Endometrium (tissue), 2 donors: ENCODE measurements at regions not wholly inside any gene's neighbourhood (a gene's known extent, or its start where the extent isn't known, plus 50 kb on each side); places are given as distances from the start of the nearest gene placed in this dataset.

Source experiments
- FAIRE-seq: peaks from 2 replicates; lab custom pipeline; 2012; peaks lifted over from hg19 to GRCh38; lab: Jason Lieb, UNC
- donor health status: control.
- donor health status: control.

- FAIRE-seq = no peak
Measured at GRCh38 chr14:76974365-76974764, 54.1 kb downstream of the IRF2BPL start.

GRCh38 chr14:76971549-76971948 is 57.0 kb downstream of the IRF2BPL start:
- no peak for FAIRE-seq

- no peak for FAIRE-seq
Measured at GRCh38 chr14:76968621-76969063, 59.9 kb downstream of the IRF2BPL start.

GRCh38 chr14:76967788-76968187 is 60.7 kb downstream of the IRF2BPL start:
- FAIRE-seq = no peak

GRCh38 chr14:76965232-76965631 is 63.3 kb downstream of the IRF2BPL start:
- FAIRE-seq = no peak

- FAIRE-seq = no peak
Measured at GRCh38 chr14:76964695-76965094, 63.8 kb downstream of the IRF2BPL start.

DNA sequence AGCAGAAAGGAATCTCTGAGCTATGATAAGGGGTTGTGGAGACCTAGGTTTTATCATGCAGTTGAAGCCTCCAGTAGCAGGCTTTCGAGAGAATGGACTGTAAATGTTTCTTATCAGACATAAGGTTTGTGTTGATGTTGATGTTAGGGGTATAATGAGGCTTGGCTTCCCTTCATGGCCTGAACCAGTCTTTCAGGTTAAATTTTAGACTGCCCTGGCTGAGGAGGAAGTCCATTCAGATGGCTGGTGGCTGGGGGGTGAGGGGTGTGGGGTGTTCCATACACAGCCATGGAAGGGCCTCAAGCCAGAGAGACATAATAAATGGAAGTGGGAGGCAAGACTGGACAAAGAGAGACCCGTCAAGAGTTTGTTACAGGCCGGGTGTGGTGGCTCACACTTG is 65.1 kb downstream of the IRF2BPL start:
- no peak for FAIRE-seq

DNA sequence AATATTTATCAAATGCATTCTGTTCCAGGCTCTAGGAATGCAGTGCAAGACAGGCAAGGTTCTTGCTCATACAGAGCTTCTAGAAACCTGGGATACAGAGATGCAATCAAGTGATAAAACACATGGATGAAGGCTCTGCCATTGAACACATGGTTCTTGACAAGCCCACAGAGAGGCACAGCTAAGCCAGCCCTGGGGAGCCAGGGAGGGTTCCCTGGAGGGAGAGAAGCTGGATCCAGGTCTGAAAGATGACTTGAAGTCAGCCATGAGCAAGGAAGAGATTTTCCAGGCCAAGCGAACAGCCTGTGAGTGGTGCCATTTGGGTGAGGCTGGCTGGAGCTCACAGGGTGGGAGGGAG is 66.2 kb downstream of the IRF2BPL start:
- FAIRE-seq = no peak

- FAIRE-seq = no peak
Measured at GRCh38 chr14:76961631-76962302, 66.7 kb downstream of the IRF2BPL start.

DNA sequence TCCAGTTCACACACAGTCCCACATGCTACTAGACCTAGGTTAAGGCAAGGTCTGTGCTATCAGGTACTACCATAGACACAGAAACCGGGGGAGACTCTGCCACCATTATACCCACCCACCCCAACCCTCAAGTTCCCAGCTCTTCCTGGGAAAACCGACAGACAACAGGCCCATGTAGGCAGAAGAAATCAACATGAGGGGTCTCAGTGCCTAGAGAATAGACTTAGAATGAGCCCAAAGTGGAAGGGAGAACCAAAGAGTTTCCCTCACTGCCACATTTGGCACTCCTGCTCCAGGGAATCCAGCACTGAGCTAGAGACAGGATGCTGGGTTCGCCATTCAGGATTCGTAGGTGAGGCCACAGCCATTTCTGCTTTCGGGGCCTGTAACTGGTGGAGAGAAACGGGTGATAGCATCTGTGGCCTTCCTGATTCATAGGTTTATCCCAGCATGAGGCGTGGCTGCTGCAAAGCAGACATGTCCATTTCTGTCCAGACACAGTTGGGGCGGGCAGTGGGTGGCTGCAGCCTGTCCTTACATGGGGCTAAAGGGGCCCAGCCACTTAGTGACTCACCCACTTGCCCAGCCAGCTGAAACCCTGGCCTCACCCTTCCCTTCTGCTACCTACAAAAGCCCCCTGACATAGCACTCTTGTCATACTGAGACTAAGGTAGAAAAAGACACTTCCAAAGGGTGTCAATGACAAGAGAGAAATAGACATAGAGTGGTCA is 69.4 kb downstream of the IRF2BPL start:
- no peak for FAIRE-seq

DNA sequence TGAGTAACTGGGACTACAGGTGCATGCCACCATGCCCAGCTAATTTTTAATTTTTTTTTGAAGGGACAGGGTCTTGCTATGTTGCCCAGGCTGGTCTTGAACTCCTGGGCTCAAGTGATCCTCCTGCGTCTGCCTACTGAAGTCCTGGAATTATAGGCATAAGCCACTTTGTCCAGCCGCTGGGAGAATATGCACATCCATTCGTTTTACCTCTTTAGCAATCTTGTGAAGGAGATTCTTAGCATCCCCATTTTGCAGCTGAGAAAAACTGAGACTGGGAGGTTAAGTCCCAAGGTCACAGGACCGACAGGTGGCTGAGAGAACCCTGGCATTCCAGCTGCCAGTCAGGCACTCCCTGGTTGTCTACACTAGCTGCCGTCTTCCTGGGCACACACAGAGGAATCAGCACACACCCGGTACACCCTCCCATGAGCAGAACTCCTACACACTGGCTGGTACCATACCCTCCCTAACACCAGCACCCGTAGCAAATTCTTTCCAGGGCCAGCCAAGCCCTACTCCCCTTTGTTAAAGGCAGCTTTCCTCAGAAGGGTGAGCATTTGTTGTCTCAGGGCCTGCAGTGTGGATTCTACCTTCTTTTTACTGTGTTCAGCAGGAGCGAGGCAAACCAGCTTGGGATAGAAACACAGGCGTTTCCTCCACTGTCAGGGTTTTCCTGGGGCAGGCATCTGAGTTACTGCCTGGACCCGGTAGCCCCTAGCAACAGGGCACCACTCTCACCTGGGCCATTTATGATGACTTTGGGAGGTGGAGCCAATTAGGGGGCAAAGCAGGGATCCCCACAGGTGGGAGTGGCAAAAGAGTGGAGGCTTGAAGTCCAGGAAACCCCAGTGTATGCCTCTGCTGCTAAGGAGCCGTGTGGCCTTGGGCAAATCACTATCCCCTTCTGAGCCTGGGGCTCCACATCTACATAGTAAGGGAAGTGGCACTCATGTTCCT is 70.2 kb downstream of the IRF2BPL start:
- no peak for FAIRE-seq

- no peak for FAIRE-seq
Measured at GRCh38 chr14:76957224-76957891, 71.2 kb downstream of the IRF2BPL start.

DNA sequence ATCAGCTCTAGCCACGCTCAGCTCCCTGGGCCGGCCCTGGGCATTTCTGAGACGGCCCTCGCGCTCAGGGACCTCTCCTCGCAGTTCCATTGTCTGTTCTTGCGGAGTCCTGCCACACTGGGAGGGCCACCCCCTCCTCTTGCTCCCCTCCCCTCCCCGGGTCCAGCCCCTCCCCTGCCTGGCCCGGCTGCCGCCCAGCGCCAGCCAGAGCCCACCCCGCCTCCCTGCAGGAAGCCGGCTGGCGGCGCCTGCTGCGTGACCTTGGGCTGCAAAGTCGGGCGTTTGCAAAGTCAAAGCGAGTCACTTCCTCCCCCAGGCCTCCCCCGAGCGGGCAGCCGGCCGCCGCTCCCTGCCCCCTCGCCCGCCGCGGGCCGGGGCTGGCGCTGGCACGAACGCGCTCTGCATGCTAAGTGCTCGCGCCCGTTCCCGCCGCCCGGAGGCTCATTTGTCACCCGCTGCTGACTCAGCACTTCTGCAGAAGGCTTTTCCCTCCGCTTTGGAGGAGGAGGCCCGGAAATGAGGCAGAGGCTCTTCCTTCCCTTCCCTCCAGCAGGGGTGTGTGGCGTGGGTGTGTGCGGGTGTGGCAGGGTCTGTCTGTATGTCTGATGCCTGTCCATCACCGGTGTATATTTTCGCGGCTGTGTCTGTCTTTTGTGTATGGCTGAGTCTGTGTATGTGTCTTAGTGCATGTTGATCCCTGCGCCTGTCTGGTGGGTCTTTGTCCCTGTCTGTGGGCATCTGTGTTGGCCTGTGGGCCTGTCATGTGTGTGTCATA is 72.0 kb downstream of the IRF2BPL start:
- no peak for FAIRE-seq

DNA sequence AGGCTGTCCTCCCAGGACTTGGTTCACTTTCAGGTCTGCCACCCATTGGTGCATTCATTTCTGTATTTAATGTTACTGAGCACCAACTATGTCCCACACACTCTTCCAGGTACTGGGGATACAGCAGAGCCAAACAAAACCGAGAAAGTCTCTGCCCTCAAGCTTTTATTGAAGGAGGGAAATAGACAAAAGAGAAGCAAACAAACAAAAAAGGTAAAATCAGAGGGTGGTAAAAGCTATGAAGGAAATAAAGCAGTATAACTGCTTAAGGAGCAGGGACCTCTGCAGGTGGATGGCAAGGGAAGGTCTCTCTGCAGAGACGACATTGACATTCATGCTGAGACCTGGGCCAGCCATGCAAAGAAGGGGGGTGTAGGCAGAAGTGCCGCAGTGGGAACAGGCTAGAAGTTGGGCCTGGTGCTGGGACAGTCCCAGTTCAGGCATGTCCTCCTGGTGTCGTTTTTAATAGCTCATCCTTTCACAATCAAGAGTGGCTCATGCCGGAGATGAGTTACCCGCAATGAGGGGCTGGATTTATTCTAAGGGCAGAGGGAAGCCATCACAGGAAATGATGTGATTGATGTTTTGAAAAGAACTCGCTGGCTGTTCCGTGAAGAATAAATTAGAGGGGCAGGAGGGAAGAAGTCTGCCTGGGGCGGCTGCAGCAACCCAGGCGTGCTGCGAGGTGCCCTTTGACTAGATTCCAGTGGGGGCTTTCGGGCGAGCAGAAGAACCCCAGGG is 72.8 kb downstream of the IRF2BPL start:
- no peak for FAIRE-seq

- FAIRE-seq = no peak
Measured at GRCh38 chr14:76954394-76955190, 73.9 kb downstream of the IRF2BPL start.

DNA sequence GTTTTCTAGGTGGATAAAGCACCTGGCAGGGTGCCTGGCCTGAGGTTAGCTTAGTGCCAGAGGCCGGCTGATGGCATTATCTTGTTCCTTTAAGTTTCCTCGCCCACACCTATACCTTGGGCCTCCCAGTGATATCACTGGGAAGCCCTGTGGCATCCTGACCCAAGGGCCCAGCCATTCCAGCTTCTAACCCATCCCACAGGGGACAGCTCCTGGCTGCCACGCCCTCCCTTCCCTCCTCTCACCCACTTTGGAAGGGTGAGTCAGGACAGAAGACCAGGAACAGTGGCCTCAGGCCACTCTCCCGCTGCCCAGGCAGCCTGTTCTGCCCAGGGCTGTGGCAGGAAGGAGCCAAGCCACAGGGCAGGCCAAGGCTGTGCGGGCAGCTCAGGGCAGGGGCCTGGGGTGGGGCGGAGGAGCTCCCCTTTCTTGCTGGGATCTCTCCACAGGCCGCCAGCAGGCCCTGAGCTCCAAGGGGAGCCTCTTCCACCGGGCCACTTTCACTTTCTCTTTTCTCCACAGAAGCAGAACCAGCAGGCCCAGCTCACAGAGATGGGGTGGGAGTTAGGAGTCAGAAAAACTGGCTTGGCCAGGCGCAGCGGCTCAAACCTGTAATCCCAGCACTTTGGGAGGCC is 75.1 kb downstream of the IRF2BPL start:
- FAIRE-seq = no peak

DNA sequence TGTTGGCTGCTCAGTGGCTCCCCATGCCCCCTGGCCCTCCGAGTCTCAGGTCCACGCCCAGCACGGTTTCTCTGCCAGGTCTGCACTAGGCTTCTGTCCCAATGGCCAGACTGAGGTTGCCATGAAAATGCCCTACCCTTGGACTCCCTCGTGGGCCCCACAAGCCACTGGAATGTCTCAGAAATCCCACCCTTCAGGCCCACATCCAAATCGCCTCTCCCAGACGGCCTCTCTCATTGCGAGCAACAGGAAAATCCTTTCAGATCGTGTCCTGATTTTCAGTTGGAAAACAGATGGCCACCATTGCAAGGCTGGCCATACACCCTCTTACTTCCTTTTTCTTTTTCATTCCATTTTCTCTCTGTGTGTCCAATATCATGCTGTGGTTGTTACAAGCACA is 77.3 kb downstream of the IRF2BPL start:
- FAIRE-seq = no peak

DNA sequence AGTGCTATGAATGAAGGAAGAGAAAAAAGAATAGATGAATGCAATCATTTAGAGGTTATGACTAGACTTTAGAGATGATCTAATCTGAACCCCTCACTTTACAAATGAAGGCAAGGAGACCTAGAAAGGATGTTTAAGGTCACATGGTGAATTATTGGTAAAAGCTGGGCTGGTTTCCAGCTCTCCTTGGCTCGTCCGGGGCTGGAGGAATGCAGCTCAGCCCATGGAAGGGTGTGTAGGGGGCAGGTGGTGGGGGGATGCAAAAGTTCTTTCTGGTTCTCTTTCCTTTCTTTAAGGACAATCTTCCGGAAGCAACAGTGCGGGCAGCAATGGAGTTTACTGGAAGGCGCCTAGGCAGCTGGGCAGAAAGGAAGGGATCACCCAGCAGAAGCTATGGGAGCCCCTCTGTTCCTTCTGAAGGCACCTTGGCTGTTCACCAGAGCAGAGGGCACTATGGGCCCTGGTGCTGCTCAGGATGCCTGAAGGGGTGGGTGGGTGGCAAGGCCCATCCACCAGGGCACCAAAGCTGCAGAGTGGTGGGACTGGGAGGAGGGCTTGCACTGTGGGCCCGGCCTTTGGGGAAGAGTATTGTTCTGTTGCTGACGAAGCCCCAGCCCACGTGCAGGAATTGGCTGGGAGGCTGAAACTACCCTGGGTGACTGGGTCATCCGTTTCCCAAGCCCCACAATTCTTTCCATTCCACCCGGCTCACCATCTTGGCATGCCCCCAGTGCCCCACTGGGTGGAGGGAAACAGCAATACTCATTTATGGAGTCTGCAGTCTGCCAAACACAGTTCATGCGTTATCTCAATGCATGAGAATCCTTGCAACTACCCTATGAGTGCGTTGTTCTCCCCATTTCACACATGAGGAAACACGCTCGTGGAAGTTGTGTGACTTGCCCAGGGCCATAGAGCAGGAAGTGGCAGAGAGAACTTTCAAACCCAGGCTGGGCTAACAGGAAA is 78.2 kb downstream of the IRF2BPL start:
- no peak for FAIRE-seq
